ENCODE measurements at regions not wholly inside any gene's neighbourhood (a gene's known extent, or its start where the extent isn't known, plus 50 kb on each side); places are given as distances from the start of the nearest gene placed in this dataset.
"Not testable (repeated sequence)": the region's sequence is repeated elsewhere in the genome, so short reads cannot be mapped to it uniquely, and the experiment has no call there.

DNA sequence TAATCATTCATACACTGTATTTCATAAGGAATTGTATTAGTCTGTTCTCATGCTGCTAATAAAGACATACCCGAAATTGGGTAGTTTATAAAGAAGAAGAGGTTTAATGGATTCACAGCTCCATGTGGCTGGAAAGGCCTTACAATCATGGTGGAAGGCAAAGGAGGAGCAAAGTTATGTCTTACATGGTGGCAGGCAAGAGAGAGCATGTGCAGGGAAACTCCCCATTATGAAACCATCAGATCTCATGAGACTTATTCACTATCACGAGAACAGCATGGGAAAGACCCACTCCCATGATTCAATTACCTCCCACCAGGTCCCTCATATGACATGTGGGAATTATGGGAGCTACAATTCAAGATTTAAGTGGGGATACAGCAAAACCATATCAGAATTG lies 122.9 kb upstream of the PHYHIPL start:
- H3K27me3 Mint-ChIP-seq, H3K4me1 Mint-ChIP-seq, H3K27ac Mint-ChIP-seq, H3K36me3 Mint-ChIP-seq, H3K4me3 Mint-ChIP-seq: not testable (repeated sequence)
- peaks cover 4 to 32% (median 6%) of the 10 kb centered on the region in 3 donors for H3K9me3 Mint-ChIP-seq

DNA sequence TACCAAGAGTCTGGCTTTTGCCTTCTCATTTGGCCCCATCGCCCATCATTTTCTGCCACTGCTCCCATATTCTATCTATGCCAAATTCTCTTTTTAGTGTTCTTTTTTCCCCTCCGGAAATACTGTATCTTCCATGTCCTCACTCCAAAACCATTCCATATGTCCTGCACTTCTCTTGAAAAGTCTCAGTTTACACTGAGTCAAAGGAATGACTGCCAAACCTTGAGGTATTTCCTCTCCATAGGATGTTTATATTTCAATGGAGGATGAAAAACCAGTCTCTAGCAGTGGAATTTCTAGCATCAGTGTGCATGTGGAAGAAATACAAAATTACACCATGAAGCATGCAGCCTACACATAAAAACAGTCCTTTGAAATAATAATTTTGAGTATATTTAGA lies 121.4 kb upstream of the PHYHIPL start:
- H3K27ac Mint-ChIP-seq: no peak overlapping the region
- no peak overlapping the region for H3K4me3 Mint-ChIP-seq
- peaks cover 0 to 2% (median 0%) of the 10 kb centered on the region in 3 donors for H3K4me1 Mint-ChIP-seq
- H3K27me3 Mint-ChIP-seq: no peaks in the 10 kb centered on the region
- no peaks in the 10 kb centered on the region for H3K36me3 Mint-ChIP-seq
- H3K9me3 Mint-ChIP-seq: peaks cover 4 to 30% (median 6%) of the 10 kb centered on the region in 3 donors

DNA sequence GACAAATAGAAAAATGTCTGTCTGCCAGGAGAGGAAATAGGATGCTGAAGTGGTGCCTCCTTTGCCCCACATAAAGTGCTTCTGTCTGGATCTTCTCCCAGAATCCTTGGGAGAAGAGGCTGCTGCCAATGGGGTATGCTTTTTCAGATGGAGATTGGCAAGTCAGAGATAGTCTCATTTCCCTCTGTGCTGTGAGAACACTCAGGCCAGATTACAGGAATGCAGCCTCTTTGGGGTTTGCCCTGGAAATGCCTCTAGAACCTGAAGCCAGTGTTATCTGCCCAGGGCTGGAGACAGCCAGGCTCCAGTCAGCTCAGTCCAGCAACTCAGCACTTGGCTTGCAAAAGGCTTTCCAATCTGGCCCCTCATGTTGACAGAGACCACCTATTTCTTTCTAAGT lies 119.1 kb upstream of the PHYHIPL start:
- H3K9me3 Mint-ChIP-seq: peaks cover 4 to 15% (median 6%) of the 10 kb centered on the region in 3 donors
- no peak overlapping the region for H3K4me3 Mint-ChIP-seq

DNA sequence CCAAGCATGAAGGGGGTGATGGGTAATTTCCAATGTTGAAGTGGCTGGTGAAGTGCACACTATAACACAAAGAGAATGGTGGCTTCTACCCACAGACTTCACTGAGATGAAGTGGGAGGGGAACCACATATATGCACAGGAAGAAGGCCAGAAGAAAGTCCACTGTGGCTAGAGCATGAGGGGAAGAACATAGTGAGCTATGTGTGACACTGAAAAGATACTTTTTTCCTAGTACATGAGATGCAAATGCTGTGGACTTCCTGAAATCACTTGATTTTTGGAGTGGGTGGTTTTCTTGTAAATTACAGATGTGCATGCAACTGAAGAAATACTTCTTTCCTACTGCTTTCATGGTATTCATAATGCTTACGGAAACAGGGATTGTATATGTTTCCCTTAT lies 115.6 kb upstream of the PHYHIPL start:
- Mint-ChIP-seq H3K9me3 (peaks cover 0 to 2% (median 0%) of the 10 kb centered on the region in 3 donors), H3K36me3 (no peaks in the 10 kb centered on the region), H3K4me1 (no peaks in the 10 kb centered on the region), H3K27ac (no peak overlapping the region), H3K27me3 (no peaks in the 10 kb centered on the region), H3K4me3 (no peak overlapping the region)

More for the DNA sequence above, 119.1 kb upstream of the PHYHIPL start:
- Mint-ChIP-seq H3K27ac (no peak overlapping the region), H3K4me1 (no peaks in the 10 kb centered on the region), H3K27me3 (no peaks in the 10 kb centered on the region), H3K36me3 (no peaks in the 10 kb centered on the region)

DNA sequence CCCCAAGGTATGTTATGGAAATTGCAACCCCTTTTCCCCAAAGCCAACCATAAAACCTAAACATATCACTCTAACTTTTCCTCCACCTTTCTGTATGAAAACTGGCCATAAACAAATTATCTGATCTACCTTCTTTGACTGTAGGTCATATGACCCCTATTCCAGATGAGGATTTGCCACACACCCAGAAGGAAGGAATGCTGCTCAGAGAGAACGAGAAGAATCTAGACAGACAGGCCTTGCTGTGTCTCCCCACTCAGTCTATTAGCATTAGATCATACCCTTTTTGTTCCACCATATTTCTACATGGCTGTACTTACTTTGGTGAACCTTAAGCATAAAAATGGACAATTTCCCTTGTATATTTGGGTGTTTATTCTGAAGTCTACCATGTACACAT lies 113.0 kb upstream of the PHYHIPL start:
- Mint-ChIP-seq H3K9me3 (peaks cover 0 to 8% (median 2%) of the 10 kb centered on the region in 3 donors), H3K4me3 (no peak overlapping the region), H3K4me1 (no peaks in the 10 kb centered on the region), H3K27me3 (no peaks in the 10 kb centered on the region), H3K27ac (no peak overlapping the region), H3K36me3 (no peaks in the 10 kb centered on the region)

DNA sequence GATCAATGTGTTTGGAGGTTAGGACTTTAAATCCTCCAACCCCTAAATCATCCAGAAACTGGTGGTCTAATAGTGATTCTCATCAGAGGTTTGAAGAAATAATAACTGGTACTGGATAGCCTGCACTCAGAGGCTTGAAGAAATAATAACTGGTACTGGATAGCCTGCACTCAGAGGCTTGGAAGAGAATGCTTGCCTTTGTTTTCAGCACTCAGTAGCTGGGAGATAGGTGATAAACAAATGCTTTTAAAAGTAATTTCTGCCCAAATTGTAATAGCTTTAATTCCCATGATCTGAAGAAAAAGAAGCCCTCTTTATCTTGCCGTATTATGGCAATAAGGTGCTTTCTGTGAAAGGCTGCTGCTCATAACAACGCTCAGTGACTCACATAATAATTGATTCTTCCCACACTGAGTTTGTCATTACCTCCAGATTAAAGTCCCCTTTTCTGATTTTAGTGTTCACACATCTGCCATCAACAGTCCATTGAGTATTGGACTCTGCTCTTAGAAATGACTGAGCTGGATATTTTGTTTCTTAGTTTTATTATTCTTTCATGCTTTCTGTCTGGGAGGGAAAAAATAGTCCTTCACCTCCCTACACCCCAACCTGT lies 112.3 kb upstream of the PHYHIPL start:
- Mint-ChIP-seq H3K36me3 (no peaks in the 10 kb centered on the region), H3K27ac (no peak overlapping the region), H3K4me3 (no peak overlapping the region), H3K27me3 (no peaks in the 10 kb centered on the region), H3K9me3 (peaks cover 0 to 8% (median 2%) of the 10 kb centered on the region in 3 donors), H3K4me1 (no peaks in the 10 kb centered on the region)

DNA sequence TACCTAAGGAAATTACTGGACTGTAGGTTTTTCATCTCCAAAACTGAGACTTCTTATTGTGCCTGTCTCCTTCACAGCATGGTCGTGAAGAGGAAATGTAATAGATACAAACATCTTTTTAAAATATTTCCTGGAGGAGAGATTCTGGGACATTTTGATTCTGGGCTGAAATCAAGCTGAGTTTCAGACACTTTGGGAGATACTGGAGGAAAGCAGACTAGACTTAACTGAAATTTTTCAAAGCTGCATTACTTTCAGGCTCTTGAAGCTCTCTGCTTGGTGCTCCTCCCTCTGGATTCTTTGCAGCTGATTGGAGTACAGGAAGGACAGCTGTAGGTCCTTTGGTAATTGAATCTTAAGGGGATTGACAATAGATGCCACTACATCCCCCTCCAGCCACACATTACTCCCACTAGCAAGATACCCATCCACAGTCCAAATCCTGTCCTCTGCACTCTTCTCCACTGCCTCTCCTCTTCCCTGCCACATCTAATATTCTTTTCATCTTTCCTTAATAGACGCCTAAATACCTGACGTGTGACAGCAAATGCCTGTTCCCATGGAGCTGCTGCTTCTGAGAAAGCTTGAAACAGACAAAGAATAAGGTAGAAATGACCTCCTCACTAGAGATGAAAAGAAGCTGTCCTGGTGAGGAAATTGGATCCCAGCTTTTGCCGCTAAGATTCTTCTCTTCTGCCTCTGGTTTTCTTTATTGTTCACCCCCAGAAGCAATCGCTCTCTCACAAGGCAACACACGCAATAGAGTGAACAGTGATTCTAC lies 111.5 kb upstream of the PHYHIPL start:
- H3K9me3 Mint-ChIP-seq: peaks cover 0 to 8% (median 2%) of the 10 kb centered on the region in 3 donors
- no peaks in the 10 kb centered on the region for H3K36me3 Mint-ChIP-seq
- H3K27me3 Mint-ChIP-seq: no peaks in the 10 kb centered on the region
- no peaks in the 10 kb centered on the region for H3K4me1 Mint-ChIP-seq
- no peak overlapping the region for H3K4me3 Mint-ChIP-seq
- H3K27ac Mint-ChIP-seq: peak overlapping the region in 1 of 3 donors; percentile 40

DNA sequence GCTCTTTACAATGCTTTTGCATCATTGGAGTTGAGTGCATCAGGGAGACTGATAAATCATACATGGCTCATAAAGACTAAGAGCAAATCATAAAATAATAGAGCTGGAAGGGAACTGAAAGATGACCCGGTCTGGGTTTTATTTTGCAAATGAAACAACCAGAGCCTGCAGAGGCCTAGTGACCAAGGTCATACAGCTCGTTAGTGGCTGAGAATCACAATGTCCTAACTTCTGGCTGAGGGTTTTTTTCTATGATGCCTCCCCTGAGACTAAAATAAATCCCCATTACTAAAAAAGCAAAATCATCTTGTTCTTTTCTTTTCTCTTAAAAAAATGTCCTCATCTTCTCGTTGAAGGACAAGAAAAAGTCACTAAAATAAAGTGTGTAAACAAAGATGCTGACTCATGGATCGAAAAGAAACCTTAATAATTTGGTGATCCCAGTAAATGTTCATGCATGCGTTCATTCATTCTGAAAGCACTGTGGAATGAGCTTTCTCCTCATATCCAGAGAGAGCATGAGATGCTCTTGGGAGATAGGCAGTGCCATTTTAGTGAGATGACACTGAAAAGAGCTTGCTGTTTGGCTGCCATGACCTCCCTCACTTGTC lies 107.8 kb upstream of the PHYHIPL start:
- H3K4me3 Mint-ChIP-seq: no peak overlapping the region
- H3K9me3 Mint-ChIP-seq: peaks cover 0 to 8% (median 4%) of the 10 kb centered on the region in 3 donors
- H3K4me1 Mint-ChIP-seq: no peaks in the 10 kb centered on the region
- no peaks in the 10 kb centered on the region for H3K36me3 Mint-ChIP-seq
- no peak overlapping the region for H3K27ac Mint-ChIP-seq
- H3K27me3 Mint-ChIP-seq: no peaks in the 10 kb centered on the region

DNA sequence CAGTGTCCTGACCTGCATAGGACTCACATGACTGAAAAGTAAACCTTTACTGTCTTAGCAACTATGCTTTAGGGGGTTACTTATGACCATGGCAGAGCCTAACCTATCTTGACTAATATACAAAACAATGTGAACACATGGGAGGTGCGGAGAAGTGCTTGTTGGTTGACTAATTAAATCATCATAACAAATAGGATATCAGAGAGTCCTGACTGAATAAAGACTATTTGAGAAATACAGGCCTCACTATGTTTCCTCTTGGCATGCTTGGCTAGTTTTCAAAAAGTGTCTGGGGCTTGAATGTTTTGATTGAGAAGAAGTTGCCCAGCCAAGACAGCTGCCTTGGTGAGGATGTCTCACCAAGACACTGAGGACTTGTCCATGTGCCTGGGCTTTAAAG lies 104.4 kb upstream of the PHYHIPL start:
- Mint-ChIP-seq H3K36me3 (no peaks in the 10 kb centered on the region), H3K27me3 (no peaks in the 10 kb centered on the region), H3K27ac (no peak overlapping the region), H3K9me3 (peaks cover 0 to 2% (median 0%) of the 10 kb centered on the region in 3 donors), H3K4me3 (no peak overlapping the region), H3K4me1 (no peaks in the 10 kb centered on the region)

DNA sequence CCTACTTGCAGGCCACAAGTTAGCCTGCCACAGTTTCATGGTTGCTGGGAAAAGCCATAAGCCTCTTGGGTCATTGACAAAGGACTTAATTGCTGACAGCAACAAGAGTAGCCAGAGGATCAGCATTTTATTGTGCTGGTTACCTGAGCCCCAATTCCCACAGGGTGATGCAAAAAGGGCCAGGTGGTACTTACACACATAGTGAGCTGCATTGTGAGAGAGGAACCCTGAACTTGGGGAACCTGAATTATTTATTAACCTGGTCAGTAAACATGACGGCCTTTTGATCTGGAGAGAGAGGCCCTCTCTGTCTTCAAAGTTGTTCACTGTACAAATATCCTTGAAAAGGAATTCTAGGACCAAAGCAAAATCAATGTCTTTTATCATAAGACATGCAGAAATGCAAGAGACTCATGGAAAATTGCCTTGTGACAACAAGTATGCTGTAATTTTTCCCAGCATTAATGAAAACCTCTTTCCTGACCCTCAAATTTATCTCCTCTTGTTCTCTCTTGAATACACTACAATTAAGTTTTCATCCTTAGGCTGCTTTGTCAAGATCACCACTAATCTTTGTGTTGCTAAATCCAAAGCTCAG lies 102.9 kb upstream of the PHYHIPL start:
- H3K9me3 Mint-ChIP-seq: peaks cover 0 to 2% (median 0%) of the 10 kb centered on the region in 3 donors
- H3K27me3 Mint-ChIP-seq: no peaks in the 10 kb centered on the region
- no peak overlapping the region for H3K4me3 Mint-ChIP-seq
- H3K4me1 Mint-ChIP-seq: no peaks in the 10 kb centered on the region
- no peak overlapping the region for H3K27ac Mint-ChIP-seq
- no peaks in the 10 kb centered on the region for H3K36me3 Mint-ChIP-seq

DNA sequence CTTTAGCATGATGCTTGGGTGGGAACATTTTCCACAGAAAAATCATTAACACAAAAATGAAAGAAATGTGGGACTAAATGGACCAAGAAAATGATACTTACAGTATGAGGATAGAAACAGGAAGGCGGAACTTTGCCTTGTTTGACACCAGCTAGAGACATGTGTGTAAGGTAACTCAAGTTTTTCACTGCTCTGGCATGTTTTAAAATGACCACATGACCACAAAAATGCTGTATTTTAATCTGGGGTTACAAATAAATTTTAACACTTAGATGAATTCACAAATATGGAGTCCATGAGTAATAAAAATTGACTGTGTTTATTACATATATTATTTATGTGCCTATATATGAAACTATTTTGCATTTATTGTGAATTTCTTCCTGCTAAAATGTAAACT lies 100.9 kb upstream of the PHYHIPL start:
- Mint-ChIP-seq H3K9me3 (peaks cover 0 to 2% (median 0%) of the 10 kb centered on the region in 3 donors), H3K36me3 (no peaks in the 10 kb centered on the region), H3K27ac (no peak overlapping the region), H3K4me3 (no peak overlapping the region), H3K27me3 (no peaks in the 10 kb centered on the region), H3K4me1 (no peaks in the 10 kb centered on the region)

DNA sequence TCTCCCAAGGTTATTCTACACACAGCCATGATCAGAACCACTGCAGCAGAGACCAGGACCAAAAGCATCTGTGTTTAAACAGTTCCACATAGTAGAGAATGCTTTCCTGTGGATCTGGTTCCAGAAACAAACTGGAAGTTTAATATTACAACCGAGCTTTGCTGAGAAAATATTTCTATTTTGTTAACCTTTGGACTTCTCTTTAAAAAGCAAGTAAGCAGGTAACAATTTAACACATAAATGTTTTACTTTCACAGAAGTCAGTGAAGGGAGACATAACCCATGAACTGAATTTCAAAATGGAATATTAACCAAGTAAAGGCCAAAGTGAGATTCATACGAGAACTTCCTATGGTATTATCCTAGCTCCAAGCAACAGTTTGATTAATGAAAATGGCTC lies 98.6 kb upstream of the PHYHIPL start:
- Mint-ChIP-seq H3K9me3 (no peaks in the 10 kb centered on the region), H3K36me3 (no peaks in the 10 kb centered on the region), H3K4me1 (no peaks in the 10 kb centered on the region), H3K27ac (no peak overlapping the region), H3K27me3 (no peaks in the 10 kb centered on the region), H3K4me3 (no peak overlapping the region)

DNA sequence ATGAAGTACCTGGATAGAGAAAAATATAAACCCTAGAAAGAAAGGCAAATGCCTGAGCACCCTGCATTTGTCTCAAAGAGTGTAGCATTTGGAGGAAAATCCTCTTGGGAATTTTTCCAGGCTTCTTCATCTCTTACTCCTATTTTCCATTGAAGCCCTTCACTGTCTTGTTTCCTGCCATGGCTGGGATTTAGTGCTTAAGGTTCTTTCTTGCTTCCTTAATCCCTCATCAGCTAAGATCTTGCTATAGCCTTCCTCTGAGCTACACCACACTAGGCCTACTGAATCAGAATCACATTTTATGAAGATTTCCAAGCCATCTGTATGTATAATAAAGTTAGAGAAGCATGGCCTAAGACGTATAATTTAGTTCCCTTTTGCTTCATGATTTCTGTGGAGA lies 97.5 kb upstream of the PHYHIPL start:
- H3K27me3 Mint-ChIP-seq: no peaks in the 10 kb centered on the region
- no peaks in the 10 kb centered on the region for H3K9me3 Mint-ChIP-seq
- no peaks in the 10 kb centered on the region for H3K36me3 Mint-ChIP-seq
- no peaks in the 10 kb centered on the region for H3K4me1 Mint-ChIP-seq
- H3K4me3 Mint-ChIP-seq: no peak overlapping the region
- H3K27ac Mint-ChIP-seq: no peak overlapping the region

DNA sequence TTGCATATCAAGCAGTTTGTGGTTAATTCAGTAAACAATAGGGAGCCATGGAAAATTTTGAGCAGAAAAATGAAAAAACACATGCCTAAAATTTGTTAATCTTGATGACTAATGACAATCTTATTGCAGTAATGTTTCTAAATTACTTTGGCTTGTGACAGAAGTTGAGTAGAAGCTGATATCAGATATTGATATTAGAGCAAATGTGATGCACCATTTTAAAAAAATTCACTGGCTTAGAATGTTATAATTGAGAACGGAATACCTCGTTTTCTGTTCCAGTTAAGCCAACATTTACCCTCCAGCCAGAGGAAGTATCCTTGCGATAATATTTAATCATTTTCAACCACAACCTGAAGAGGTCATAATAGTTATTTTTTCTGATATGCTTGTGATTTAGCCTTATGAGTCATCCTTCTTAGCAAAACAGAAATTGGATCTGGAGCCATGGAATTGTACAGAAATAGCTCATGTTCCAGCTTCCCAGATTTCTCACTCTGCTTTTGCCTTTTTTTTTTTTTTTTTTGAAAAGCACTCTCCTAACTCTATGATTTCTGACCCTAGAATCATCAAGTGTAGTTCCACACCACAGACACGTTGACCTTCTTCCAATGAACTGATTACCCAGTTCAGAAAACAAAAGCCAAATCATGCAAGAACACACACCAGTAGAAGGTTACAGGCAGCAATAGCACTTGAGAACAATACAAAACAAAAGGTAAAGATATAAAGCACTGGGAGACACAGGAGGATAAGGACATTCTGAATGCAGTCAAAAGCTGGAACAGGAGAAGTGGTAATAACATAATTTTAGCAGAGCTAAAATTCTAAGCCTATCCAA lies 96.8 kb upstream of the PHYHIPL start:
- no peaks in the 10 kb centered on the region for H3K9me3 Mint-ChIP-seq
- H3K27ac Mint-ChIP-seq: no peak overlapping the region
- H3K36me3 Mint-ChIP-seq: no peaks in the 10 kb centered on the region
- no peaks in the 10 kb centered on the region for H3K4me1 Mint-ChIP-seq
- H3K27me3 Mint-ChIP-seq: no peaks in the 10 kb centered on the region
- no peak overlapping the region for H3K4me3 Mint-ChIP-seq

DNA sequence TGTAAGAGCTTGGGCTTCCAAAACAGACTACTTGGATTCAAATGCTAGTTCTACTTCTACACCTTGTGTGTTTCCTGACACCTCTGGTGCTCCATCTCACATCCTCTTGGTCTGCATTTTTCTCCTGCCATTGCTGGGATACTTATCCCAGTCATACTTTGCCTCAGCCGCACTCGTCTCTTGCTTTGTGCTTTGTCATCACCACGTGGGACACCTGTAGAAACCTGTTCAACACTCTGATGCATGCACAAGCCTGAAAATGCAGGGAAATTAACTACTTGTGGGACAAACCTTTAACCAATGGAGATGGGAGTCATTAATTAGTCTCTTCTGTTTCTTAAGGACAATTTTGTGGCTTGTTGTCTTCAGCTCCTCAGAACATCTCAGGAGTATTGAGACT lies 94.2 kb upstream of the PHYHIPL start:
- no peaks in the 10 kb centered on the region for H3K36me3 Mint-ChIP-seq
- no peak overlapping the region for H3K27ac Mint-ChIP-seq
- no peaks in the 10 kb centered on the region for H3K4me1 Mint-ChIP-seq
- no peak overlapping the region for H3K4me3 Mint-ChIP-seq
- no peaks in the 10 kb centered on the region for H3K27me3 Mint-ChIP-seq
- peaks cover 0 to 3% (median 0%) of the 10 kb centered on the region in 3 donors for H3K9me3 Mint-ChIP-seq

Data from IgD-negative memory B cell (primary cell).